Neural progenitor cell (in vitro differentiated cells): ENCODE measurements at regions not wholly inside any gene's neighbourhood (a gene's known extent, or its start where the extent isn't known, plus 50 kb on each side); places are given as distances from the start of the nearest gene placed in this dataset.

Experiments
- CTCF ChIP-seq: fragments of 200-600 bp; sonication (generic); IDR thresholded peaks from 2 replicates; pipeline ENCODE4 v1.5.1; 2017; ENCODE audit warnings: antibody characterized with exemption, mild to moderate bottlenecking
- EZH2phosphoT487 ChIP-seq: fragments of 200-600 bp; sonication (generic); IDR thresholded peaks from 2 replicates; pipeline ENCODE4 v1.6.1; 2017; ENCODE audit warnings: antibody characterized with exemption

GRCh38 chr17:33572615-33573014 lies 279.5 kb upstream of the ASIC2 start:
- TF ChIP-seq CTCF (no peak), EZH2phosphoT487 (no peak)
